ENCODE measurements at regions not wholly inside any gene's neighbourhood (a gene's known extent, or its start where the extent isn't known, plus 50 kb on each side); places are given as distances from the start of the nearest gene placed in this dataset.

DNA sequence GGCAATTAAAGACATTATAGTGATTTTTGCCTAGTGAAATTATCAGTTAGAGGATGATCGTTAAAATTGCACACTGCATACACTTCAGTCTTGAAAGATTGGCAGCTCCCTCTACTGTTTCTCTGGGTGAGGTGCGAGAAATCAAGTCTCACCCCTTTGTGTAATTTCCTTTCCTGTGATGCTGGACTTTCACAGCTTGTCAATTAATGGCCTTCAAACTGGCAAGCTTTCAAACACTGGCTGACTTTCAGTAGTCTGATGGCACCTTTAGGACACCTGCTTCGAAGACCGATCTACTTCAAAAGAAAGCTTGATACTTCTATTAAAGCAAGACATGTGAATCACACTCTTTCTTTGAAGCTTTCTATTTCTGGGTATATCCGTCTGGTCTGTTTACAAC, 706.7 kb upstream of the PTPRD start:
- H3K4me1 ChIP-seq: no peaks in the 10 kb centered on the region
- H3K27me3 ChIP-seq: no peaks in the 10 kb centered on the region
- intact Hi-C loops (cut with DNase I; ENCODE audit: low total_unique reads): no loop called here
- no peak overlapping the region for H3K27ac ChIP-seq
- peak; percentile 30 for DNase-seq
- H3K9me3 ChIP-seq: no peaks in the 10 kb centered on the region
- H3K4me3 ChIP-seq: no peak overlapping the region
- 23 to 56% methylated on average over 5 of the region's 5 CpGs for WGBS, 2 donors
- no peaks in the 10 kb centered on the region for H3K36me3 ChIP-seq (ENCODE audit: low read depth, missing control alignments)
- TF ChIP-seq POLR2A (IDR thresholded peaks at IDR 0.05): no peak
- TF ChIP-seq, protein P1, sequence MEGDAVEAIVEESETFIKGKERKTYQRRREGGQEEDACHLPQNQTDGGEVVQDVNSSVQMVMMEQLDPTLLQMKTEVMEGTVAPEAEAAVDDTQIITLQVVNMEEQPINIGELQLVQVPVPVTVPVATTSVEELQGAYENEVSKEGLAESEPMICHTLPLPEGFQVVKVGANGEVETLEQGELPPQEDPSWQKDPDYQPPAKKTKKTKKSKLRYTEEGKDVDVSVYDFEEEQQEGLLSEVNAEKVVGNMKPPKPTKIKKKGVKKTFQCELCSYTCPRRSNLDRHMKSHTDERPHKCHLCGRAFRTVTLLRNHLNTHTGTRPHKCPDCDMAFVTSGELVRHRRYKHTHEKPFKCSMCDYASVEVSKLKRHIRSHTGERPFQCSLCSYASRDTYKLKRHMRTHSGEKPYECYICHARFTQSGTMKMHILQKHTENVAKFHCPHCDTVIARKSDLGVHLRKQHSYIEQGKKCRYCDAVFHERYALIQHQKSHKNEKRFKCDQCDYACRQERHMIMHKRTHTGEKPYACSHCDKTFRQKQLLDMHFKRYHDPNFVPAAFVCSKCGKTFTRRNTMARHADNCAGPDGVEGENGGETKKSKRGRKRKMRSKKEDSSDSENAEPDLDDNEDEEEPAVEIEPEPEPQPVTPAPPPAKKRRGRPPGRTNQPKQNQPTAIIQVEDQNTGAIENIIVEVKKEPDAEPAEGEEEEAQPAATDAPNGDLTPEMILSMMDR (IDR thresholded peaks at IDR 0.05): peak; percentile 7 to 41 (median 26)

DNA sequence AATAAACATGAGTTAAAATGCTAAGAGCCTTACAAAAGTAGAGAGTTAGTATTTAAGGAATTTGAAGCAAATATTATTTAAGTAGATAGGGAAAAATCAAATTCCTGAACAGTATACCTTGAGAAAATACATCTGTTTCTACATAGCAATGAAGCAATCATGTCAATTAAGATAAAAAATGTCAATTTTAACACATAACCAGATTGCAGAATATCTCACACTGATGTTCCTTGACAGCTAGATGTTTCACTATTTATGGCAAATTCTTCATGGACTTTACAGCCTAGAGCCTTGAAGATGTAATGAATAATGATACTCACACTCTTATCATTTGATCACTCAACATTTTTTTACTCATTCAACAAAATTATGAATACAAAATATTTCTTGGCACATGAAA, 708.2 kb upstream of the PTPRD start:
- intact Hi-C loops (cut with DNase I; ENCODE audit: low total_unique reads): no loop called here
- no peak for TF ChIP-seq POLR2A (IDR thresholded peaks at IDR 0.05)
- TF ChIP-seq, protein P1 (IDR thresholded peaks at IDR 0.05): no peak
- Histone ChIP-seq H3K9me3 (no peaks in the 10 kb centered on the region), H3K4me3 (no peak overlapping the region), H3K27me3 (no peaks in the 10 kb centered on the region), H3K27ac (no peak overlapping the region), H3K36me3 (ENCODE audit: low read depth, missing control alignments) (no peaks in the 10 kb centered on the region), H3K4me1 (no peaks in the 10 kb centered on the region)
- DNase-seq: no peak

DNA sequence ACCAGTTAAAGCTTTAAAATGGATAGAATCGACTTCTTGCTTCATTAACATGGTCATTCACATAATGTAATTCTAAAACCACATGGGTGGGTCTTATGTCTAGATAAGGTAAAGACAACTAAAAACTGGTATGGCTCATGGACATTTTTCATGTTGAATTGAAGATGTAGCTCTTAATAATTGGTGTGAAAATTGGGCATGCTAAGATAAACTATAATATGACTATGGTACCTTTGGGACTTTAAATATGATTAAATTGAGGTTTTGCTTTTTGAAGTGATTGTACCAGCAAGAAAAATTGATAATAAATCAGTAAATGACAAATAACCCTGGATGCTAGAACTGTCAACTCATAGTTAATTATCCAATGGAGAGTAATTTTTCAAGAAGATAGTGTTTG, 710.7 kb upstream of the PTPRD start:
- TF ChIP-seq POLR2A (IDR thresholded peaks at IDR 0.05): no peak
- TF ChIP-seq, protein P1 (IDR thresholded peaks at IDR 0.05): no peak
- H3K4me3 ChIP-seq: no peak overlapping the region
- no peak for DNase-seq
- no peaks in the 10 kb centered on the region for H3K4me1 ChIP-seq
- whole genome bisulfite sequencing, 2 donors: 40 to 53% methylated on average over 1 of the region's 1 CpG
- no peaks in the 10 kb centered on the region for H3K27me3 ChIP-seq
- H3K9me3 ChIP-seq: no peaks in the 10 kb centered on the region
- H3K27ac ChIP-seq: no peak overlapping the region
- intact Hi-C loops (cut with DNase I; ENCODE audit: low total_unique reads): no loop called here
- H3K36me3 ChIP-seq (ENCODE audit: low read depth, missing control alignments): no peaks in the 10 kb centered on the region

DNA sequence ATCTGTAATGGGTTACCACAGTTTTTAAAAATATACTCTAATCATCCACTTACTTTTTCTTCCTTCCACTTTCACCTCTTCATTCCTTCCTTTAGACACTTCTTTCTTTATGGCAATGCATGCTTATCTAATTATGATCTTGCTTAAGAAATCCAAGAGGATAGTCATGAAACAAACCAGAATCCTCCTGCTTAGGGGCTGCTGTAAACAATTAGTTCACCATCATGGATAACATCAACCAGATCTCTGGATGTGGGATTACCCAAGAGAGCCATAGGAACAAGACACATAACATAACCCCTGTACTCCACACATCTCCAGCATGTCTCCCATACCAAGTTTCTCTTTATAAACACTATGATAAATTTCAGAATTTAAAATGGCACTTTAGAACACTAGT, 713.4 kb upstream of the PTPRD start:
- H3K4me1 ChIP-seq: no peaks in the 10 kb centered on the region
- H3K27me3 ChIP-seq: no peaks in the 10 kb centered on the region
- H3K36me3 ChIP-seq (ENCODE audit: low read depth, missing control alignments): no peaks in the 10 kb centered on the region
- intact Hi-C loops (cut with DNase I; ENCODE audit: low total_unique reads): no loop called here
- no peak for DNase-seq
- no peak overlapping the region for H3K27ac ChIP-seq
- no peak overlapping the region for H3K4me3 ChIP-seq
- TF ChIP-seq, protein P1 (IDR thresholded peaks at IDR 0.05): no peak
- TF ChIP-seq POLR2A (IDR thresholded peaks at IDR 0.05): no peak
- no peaks in the 10 kb centered on the region for H3K9me3 ChIP-seq

DNA sequence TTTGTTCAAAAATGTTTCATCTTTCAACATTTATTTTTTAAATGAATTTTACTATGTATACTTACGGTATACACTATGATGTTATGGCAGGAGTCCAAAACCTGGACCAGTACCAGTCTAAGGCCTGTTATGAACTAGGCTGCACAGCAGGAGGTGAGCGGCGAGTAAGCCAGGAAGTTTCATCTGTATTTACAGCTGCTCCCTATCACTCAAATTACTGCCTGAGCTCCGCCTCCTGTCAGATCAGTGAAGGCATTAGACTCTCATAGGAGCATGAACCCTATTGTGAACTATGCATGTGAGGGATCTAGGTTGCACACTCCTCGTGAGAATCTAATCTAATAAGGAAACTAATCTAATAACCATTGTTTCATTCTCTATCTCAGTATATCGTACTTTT, 715.5 kb upstream of the PTPRD start:
- no peaks in the 10 kb centered on the region for H3K27me3 ChIP-seq
- H3K27ac ChIP-seq: no peak overlapping the region
- H3K4me1 ChIP-seq: no peaks in the 10 kb centered on the region
- no peak overlapping the region for H3K4me3 ChIP-seq
- H3K9me3 ChIP-seq: no peaks in the 10 kb centered on the region
- no peak for DNase-seq
- TF ChIP-seq, protein P1 (IDR thresholded peaks at IDR 0.05): no peak
- TF ChIP-seq POLR2A (IDR thresholded peaks at IDR 0.05): no peak
- WGBS, 2 donors: 78 to 86% methylated on average over 6 of the region's 6 CpGs
- intact Hi-C loops (cut with DNase I; ENCODE audit: low total_unique reads): no loop called here
- no peaks in the 10 kb centered on the region for H3K36me3 ChIP-seq (ENCODE audit: low read depth, missing control alignments)
